CD14-positive monocyte (primary cell): ENCODE measurements at regions not wholly inside any gene's neighbourhood (a gene's known extent, or its start where the extent isn't known, plus 50 kb on each side); places are given as distances from the start of the nearest gene placed in this dataset.

Experiments used
- DNase-seq, 3 donors: peaks; one replicate each; pipeline ENCODE4 v3.0.0-alpha.2; 2011 to 2022
- H2AFZ ChIP-seq: 2 replicates; pipeline ENCODE4 v1.6.0; 2012; ENCODE audit warnings: mild to moderate bottlenecking, low read depth, low read length, inconsistent platforms; ENCODE audit not compliant: insufficient read depth, poor library complexity, severe bottlenecking
- H3K27ac ChIP-seq, 2 donors: 1 replicate in 1 of 2; 2 replicates in 1 of 2; pipeline ENCODE4 v1.5.1; 2012 to 2013; ENCODE audit warnings: low read length in 2 of 2, control low read depth in 1 of 2, inconsistent platforms in 1 of 2, low read depth in 1 of 2, mild to moderate bottlenecking in 1 of 2
- H3K27me3 ChIP-seq, 2 donors: one replicate each; pipeline versions ENCODE4 v1.6.0 to v1.6.1; 2011 to 2013; ENCODE audit warnings: low read length in 2 of 2; ENCODE audit not compliant: control insufficient read depth in 2 of 2, insufficient read depth in 2 of 2
- H3K36me3 ChIP-seq, 2 donors: replicated peaks in 1 of 2; 1 replicate in 1 of 2; 2 replicates in 1 of 2; pipeline versions ENCODE4 v1.5.1 to v1.6.1; 2012 to 2013; ENCODE audit warnings: low read length in 2 of 2, control low read depth in 1 of 2, inconsistent platforms in 1 of 2, mild to moderate bottlenecking in 1 of 2; ENCODE audit not compliant: insufficient read depth in 2 of 2, control insufficient read depth in 1 of 2
- H3K4me1 ChIP-seq, 2 donors: 1 replicate in 1 of 2; 2 replicates in 1 of 2; pipeline versions ENCODE4 v1.5.1 to v1.6.1; 2012 to 2013; ENCODE audit warnings: low read length in 2 of 2, control low read depth in 1 of 2, inconsistent platforms in 1 of 2, mild to moderate bottlenecking in 1 of 2, moderate library complexity in 1 of 2; ENCODE audit not compliant: insufficient read depth in 2 of 2, control insufficient read depth in 1 of 2
- H3K4me2 ChIP-seq: replicated peaks from 2 replicates; pipeline ENCODE3; 2012; ENCODE audit warnings: low read length, moderate library complexity, mild to moderate bottlenecking; ENCODE audit not compliant: poor library complexity, severe bottlenecking; ENCODE audit errors: extremely low read depth
- H3K4me3 ChIP-seq, 3 experiments: fragments of 200-600 bp in 1 of 3; sonication (generic) in 1 of 3; replicated peaks in 1 of 3; 1 replicate in 2 of 3; 2 replicates in 1 of 3; pipeline ENCODE4 v1.5.1; 2011 to 2013; ENCODE audit warnings: low read length in 3 of 3, mild to moderate bottlenecking in 3 of 3, control low read depth in 2 of 3, low read depth in 2 of 3, inconsistent platforms in 1 of 3, moderate library complexity in 1 of 3
- H3K79me2 ChIP-seq: 2 replicates; pipeline ENCODE4 v1.6.0; 2012; ENCODE audit warnings: mild to moderate bottlenecking, control low read depth, inconsistent platforms, low read length, moderate library complexity; ENCODE audit not compliant: insufficient read depth
- H3K9ac ChIP-seq: 2 replicates; pipeline ENCODE4 v1.6.0; 2017; ENCODE audit warnings: low read length, mild to moderate bottlenecking; ENCODE audit not compliant: insufficient read depth, poor library complexity, severe bottlenecking
- H3K9me3 ChIP-seq, 2 donors: replicated peaks in 1 of 2; 1 replicate in 1 of 2; 2 replicates in 1 of 2; pipeline versions ENCODE4 v1.5.1 to v1.6.1; 2012 to 2013; ENCODE audit warnings: low read length in 2 of 2, control low read depth in 1 of 2; ENCODE audit not compliant: control insufficient read depth in 1 of 2, insufficient read depth in 1 of 2
- H4K20me1 ChIP-seq: 2 replicates; pipeline ENCODE4 v1.6.0; 2012; ENCODE audit warnings: mild to moderate bottlenecking, low read length, control low read depth, moderate library complexity; ENCODE audit not compliant: insufficient read depth
- H3K27ac Mint-ChIP-seq, 7 donors: one replicate each; pipeline ENCODE4 v1.8.0; 2020; ENCODE audit warnings: mild to moderate bottlenecking in 7 of 7, mixed read lengths in 7 of 7, moderate library complexity in 6 of 7, inconsistent platforms in 2 of 7
- H3K27me3 Mint-ChIP-seq, 3 donors: one replicate each; pipeline ENCODE4 v1.8.0; 2021 to 2022; ENCODE audit warnings: low read depth in 3 of 3, mild to moderate bottlenecking in 3 of 3, mixed read lengths in 3 of 3, moderate library complexity in 3 of 3, inconsistent platforms in 1 of 3
- H3K36me3 Mint-ChIP-seq, 2 donors: one replicate each; pipeline ENCODE4 v1.8.0; 2020; ENCODE audit warnings: mixed read lengths in 2 of 2, inconsistent platforms in 1 of 2, mild to moderate bottlenecking in 1 of 2
- H3K4me1 Mint-ChIP-seq: one replicate; pipeline ENCODE4 v1.8.0; 2020; ENCODE audit warnings: mild to moderate bottlenecking, mixed read lengths
- H3K4me3 Mint-ChIP-seq, 2 donors: one replicate each; pipeline ENCODE4 v1.8.0; 2020; ENCODE audit warnings: mild to moderate bottlenecking in 2 of 2, mixed read lengths in 2 of 2, moderate library complexity in 1 of 2
- H3K9me3 Mint-ChIP-seq, 7 donors: one replicate each; pipeline ENCODE4 v1.8.0; 2020 to 2022; ENCODE audit warnings: mixed read lengths in 7 of 7, mild to moderate bottlenecking in 6 of 7, moderate library complexity in 6 of 7, inconsistent platforms in 2 of 7
- WGBS: methylation state at CpG from one replicate; pipeline ENCODE4 v1.1.5; 2013; ENCODE audit warnings: missing lambda C conversion rate; ENCODE audit not compliant: insufficient coverage; 5-methylcytosine and 5-hydroxymethylcytosine counted together
- intact Hi-C, 2 donors: fragments of 100-400 bp; cut with micrococcal nuclease; formaldehyde crosslinking; loops; one replicate each; pipeline versions ENCODE4 v1.15.0 to v1.15.1; 2023
- TF ChIP-seq, protein P1 (sequence below): fragments of 200-600 bp; IDR thresholded peaks from one replicate; pipeline ENCODE4 v1.8.0; 2022; ENCODE audit warnings: antibody characterized with exemption, mild to moderate bottlenecking

DNA sequence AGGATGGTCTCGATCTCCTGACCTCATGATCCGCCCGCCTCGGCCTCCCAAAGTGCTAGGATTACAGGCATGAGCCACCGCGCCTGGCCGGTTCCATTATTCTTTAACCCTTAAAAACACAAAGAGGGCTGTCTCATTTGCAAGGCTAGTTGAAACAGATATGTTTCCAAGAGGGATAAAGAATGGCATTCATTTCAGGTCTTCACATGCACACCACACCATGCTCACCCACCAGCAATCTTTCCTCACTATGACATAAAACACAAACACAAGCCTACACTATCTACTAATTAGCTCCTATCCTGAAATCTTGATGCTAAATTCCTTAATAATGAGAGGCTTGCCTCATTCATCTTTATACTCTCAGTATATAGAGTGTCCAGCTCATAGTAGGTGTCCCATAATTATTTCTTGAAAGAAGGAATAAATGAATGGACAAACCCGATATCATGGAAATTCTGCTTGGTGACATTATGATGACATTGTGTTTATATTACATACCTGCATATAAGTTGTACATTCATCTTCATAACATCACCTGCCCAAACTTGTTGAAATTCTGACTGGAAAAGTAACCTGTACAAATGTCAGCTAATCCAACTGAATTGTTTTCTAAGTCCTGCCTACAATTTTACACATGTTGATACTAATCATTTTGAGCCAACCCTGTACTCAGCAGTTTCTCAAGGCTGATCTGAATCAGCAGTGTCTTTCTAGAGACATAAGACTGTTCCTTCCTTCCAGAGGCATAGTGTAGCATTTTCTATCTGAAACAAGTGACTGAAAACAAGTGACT is 408.5 kb downstream of the KLHL13 start:
- H2AFZ ChIP-seq, result no peak overlapping the region
- no CpG with 5 or more reads among the region's 8 CpGs for WGBS

GRCh38 chrX:117701050-117701449 is 415.6 kb downstream of the KLHL13 start:
- Histone ChIP-seq H4K20me1 (no peaks in the 10 kb centered on the region), H3K4me3 (no peak overlapping the region), H2AFZ (no peak overlapping the region), H3K9me3 (peaks cover 4 to 7% of the 10 kb centered on the region in 2 donors), H3K27me3 (no peaks in the 10 kb centered on the region), H3K36me3 (no peaks in the 10 kb centered on the region), H3K27ac (no peak overlapping the region), H3K79me2 (no peaks in the 10 kb centered on the region), H3K9ac (no peak overlapping the region), H3K4me1 (no peaks in the 10 kb centered on the region), H3K4me2 (no peak overlapping the region)
- H3K27me3 Mint-ChIP-seq, result no peaks in the 10 kb centered on the region
- H3K4me3 Mint-ChIP-seq, result no peak overlapping the region
- no peaks in the 10 kb centered on the region for H3K4me1 Mint-ChIP-seq
- no peaks in the 10 kb centered on the region for H3K36me3 Mint-ChIP-seq
- intact Hi-C loops, result no loop called here
- H3K9me3 Mint-ChIP-seq, result peaks cover 0 to 9% (median 1%) of the 10 kb centered on the region in 7 donors
- no peak overlapping the region for H3K27ac Mint-ChIP-seq
- no peak for DNase-seq
- TF ChIP-seq, protein P1, sequence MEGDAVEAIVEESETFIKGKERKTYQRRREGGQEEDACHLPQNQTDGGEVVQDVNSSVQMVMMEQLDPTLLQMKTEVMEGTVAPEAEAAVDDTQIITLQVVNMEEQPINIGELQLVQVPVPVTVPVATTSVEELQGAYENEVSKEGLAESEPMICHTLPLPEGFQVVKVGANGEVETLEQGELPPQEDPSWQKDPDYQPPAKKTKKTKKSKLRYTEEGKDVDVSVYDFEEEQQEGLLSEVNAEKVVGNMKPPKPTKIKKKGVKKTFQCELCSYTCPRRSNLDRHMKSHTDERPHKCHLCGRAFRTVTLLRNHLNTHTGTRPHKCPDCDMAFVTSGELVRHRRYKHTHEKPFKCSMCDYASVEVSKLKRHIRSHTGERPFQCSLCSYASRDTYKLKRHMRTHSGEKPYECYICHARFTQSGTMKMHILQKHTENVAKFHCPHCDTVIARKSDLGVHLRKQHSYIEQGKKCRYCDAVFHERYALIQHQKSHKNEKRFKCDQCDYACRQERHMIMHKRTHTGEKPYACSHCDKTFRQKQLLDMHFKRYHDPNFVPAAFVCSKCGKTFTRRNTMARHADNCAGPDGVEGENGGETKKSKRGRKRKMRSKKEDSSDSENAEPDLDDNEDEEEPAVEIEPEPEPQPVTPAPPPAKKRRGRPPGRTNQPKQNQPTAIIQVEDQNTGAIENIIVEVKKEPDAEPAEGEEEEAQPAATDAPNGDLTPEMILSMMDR, result no peak

More for the DNA sequence above, 408.5 kb downstream of the KLHL13 start:
- TF ChIP-seq, protein P1, result no peak
- no peaks in the 10 kb centered on the region for H3K27me3 ChIP-seq
- peaks cover 0 to 2% (median 0%) of the 10 kb centered on the region in 7 donors for H3K9me3 Mint-ChIP-seq
- no peaks in the 10 kb centered on the region for H3K4me1 Mint-ChIP-seq
- H3K9ac ChIP-seq, result no peak overlapping the region
- H3K4me3 ChIP-seq, result no peak overlapping the region
- no peaks in the 10 kb centered on the region for H4K20me1 ChIP-seq
- DNase-seq, result no peak
- H3K27ac Mint-ChIP-seq, result no peak overlapping the region
- intact Hi-C loops, result no loop called here
- H3K36me3 ChIP-seq, result no peaks in the 10 kb centered on the region
- no peaks in the 10 kb centered on the region for H3K9me3 ChIP-seq
- no peak overlapping the region for H3K27ac ChIP-seq
- H3K4me1 ChIP-seq, result no peaks in the 10 kb centered on the region
- no peaks in the 10 kb centered on the region for H3K36me3 Mint-ChIP-seq
- no peaks in the 10 kb centered on the region for H3K79me2 ChIP-seq
- H3K27me3 Mint-ChIP-seq, result peaks cover 0 to 2% (median 0%) of the 10 kb centered on the region in 3 donors
- H3K4me2 ChIP-seq, result no peak overlapping the region
- no peak overlapping the region for H3K4me3 Mint-ChIP-seq
